ENCODE measurements at regions not wholly inside any gene's neighbourhood (a gene's known extent, or its start where the extent isn't known, plus 50 kb on each side); places are given as distances from the start of the nearest gene placed in this dataset.
"Not testable (repeated sequence)": the region's sequence is repeated elsewhere in the genome, so short reads cannot be mapped to it uniquely, and the experiment has no call there.

DNA sequence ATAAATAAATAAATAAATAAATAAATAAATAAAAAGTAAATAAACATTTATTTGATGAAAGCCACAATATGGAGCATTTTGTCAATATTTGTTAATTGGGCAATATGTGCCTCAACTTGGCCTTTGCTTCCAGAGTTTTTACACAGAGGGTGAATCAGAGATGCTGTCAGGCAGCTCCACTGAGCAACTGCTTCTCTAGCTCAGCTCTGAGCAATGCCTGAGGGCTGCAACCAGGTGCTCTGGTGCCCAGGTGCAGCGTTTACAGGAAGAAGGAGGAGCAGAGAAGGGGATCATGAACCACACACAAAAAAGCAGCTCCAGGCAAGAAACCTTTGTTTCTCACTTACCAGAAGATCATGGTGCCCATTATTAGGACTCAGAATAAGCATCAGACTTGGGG is 876.2 kb upstream of the AUTS2 start:
- TF ChIP-seq, protein P1, sequence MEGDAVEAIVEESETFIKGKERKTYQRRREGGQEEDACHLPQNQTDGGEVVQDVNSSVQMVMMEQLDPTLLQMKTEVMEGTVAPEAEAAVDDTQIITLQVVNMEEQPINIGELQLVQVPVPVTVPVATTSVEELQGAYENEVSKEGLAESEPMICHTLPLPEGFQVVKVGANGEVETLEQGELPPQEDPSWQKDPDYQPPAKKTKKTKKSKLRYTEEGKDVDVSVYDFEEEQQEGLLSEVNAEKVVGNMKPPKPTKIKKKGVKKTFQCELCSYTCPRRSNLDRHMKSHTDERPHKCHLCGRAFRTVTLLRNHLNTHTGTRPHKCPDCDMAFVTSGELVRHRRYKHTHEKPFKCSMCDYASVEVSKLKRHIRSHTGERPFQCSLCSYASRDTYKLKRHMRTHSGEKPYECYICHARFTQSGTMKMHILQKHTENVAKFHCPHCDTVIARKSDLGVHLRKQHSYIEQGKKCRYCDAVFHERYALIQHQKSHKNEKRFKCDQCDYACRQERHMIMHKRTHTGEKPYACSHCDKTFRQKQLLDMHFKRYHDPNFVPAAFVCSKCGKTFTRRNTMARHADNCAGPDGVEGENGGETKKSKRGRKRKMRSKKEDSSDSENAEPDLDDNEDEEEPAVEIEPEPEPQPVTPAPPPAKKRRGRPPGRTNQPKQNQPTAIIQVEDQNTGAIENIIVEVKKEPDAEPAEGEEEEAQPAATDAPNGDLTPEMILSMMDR (IDR thresholded peaks at IDR 0.05; ENCODE audit: insufficient read depth, low read length, poor library complexity, severe bottlenecking): no peak
- H3K27me3 ChIP-seq (replicated peaks; ENCODE audit: control insufficient read depth, insufficient read depth, low read length): no peaks in the 10 kb centered on the region
- H3K4me3 ChIP-seq (replicated peaks; ENCODE audit: low read depth, low read length): no peak overlapping the region
- no peaks in the 10 kb centered on the region for H3K36me3 ChIP-seq (ENCODE audit: control insufficient read depth, insufficient read depth, low read length)
- no peak for DNase-seq (ENCODE audit: extremely low read depth, insufficient read length)

DNA sequence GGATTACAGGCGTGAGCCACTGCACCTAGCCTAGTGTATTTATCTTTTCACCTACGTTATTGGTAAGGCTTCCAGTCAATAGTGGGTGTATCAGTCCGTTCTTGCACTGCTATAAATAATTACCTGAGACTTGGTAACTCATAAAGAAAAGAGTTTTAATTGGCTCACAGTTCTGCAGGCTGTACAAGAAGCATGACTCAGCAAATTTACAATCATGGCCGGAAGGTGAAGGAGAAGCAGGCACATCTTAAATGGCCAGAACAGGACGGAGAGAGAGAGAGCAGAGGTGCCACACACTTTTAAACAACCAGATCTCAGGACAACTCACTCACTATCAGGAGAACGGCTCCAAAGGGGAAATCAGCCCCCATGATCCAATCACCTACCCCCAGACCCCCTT is 873.3 kb upstream of the AUTS2 start:
- Histone ChIP-seq H3K27me3 (replicated peaks; ENCODE audit: control insufficient read depth, insufficient read depth, low read length) (no peaks in the 10 kb centered on the region), H3K4me3 (replicated peaks; ENCODE audit: low read depth, low read length) (no peak overlapping the region), H3K36me3 (ENCODE audit: control insufficient read depth, insufficient read depth, low read length) (no peaks in the 10 kb centered on the region)
- TF ChIP-seq, protein P1 (IDR thresholded peaks at IDR 0.05; ENCODE audit: insufficient read depth, low read length, poor library complexity, severe bottlenecking): no peak
- DNase-seq (ENCODE audit: extremely low read depth, insufficient read length): no peak

DNA sequence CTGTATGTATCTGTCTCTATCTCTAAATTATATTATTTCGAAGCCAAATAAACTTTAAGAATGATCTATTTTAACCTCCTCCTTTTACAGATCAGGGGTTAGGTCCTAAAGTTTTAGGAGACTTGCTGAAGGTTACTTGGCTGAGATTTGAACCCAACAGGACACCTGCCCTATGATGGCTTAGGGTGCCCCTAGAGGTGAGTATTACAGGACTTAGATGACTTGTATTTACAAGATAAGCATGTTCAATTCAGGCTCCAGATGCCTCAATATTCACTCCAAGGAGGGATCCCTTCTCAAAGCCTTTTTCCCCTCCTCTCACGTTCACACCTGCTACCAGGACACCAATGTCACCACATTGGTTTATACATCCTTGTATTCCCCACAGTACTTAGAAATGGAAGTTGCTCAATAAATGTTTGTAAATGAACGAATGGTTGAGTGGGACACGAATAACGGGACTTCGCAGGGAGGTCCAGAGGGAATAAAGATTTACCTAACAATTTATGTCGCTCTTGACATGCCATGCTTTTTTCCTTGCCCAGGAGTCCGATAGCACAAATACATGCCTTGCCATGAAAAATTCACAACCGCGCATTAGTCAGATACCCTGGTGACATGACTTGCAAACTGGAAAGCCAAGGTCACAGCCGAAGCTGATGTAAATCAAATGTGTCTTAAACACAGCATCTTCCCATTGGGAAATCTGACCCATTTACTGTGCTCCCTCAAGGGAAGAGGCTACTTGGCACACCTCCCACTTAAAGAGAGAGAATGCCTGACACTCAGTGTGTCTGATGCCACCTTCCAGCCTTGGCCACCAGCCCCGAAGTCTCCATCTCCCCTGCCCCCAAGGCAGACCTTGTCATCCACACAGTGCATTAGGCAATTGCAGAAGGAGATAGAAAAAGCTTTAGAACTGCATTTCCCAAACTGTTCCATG is 872.2 kb upstream of the AUTS2 start:
- Histone ChIP-seq H3K4me3 (replicated peaks; ENCODE audit: low read depth, low read length) (no peak overlapping the region), H3K36me3 (ENCODE audit: control insufficient read depth, insufficient read depth, low read length) (no peaks in the 10 kb centered on the region), H3K27me3 (replicated peaks; ENCODE audit: control insufficient read depth, insufficient read depth, low read length) (no peaks in the 10 kb centered on the region)
- DNase-seq (ENCODE audit: extremely low read depth, insufficient read length): no peak
- TF ChIP-seq, protein P1 (IDR thresholded peaks at IDR 0.05; ENCODE audit: insufficient read depth, low read length, poor library complexity, severe bottlenecking): no peak

DNA sequence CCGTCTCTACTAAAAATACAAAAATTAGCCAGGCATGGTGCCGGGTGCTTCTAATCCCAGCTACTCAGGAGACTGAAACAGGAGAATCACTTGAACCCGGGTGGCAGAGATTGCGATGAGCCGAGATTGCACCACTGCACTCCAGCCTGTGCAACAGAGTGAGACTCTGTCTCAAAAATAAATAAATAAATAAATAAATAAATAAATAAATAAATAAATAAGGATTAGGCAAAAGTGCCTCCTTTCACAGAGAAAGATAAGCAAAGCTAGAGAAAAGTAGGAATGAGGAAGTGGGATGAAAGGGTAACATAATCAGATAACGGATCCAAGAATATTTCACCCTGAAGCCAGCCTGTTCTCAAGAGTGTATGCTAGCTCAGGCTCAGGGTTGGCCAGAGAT is 869.6 kb upstream of the AUTS2 start:
- H3K27me3 ChIP-seq (replicated peaks; ENCODE audit: control insufficient read depth, insufficient read depth, low read length); DNase-seq (ENCODE audit: extremely low read depth, insufficient read length); H3K36me3 ChIP-seq (ENCODE audit: control insufficient read depth, insufficient read depth, low read length); H3K4me3 ChIP-seq (replicated peaks; ENCODE audit: low read depth, low read length): not testable (repeated sequence)

DNA sequence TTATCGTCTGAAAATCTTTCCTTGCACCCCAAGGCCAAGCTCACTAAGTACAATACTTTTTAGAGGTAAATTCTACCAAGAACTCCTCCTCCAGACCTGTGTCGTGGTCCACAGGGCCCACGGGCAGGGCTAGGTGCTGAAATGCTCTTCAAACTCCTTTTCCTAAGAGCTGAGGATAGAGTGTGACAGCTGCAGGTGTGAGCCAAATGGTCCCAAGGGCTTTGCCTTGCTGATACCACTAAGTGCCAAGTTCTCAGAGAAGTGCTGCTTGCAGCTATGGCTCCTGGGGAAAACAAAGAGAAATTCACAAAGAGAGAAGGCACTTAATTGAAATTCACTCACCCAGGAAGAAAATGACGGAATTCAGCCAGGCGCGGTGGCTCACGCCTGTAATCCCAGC is 868.9 kb upstream of the AUTS2 start:
- no peak for DNase-seq (ENCODE audit: extremely low read depth, insufficient read length)
- Histone ChIP-seq H3K36me3 (ENCODE audit: control insufficient read depth, insufficient read depth, low read length) (no peaks in the 10 kb centered on the region), H3K27me3 (replicated peaks; ENCODE audit: control insufficient read depth, insufficient read depth, low read length) (no peaks in the 10 kb centered on the region), H3K4me3 (replicated peaks; ENCODE audit: low read depth, low read length) (no peak overlapping the region)
- TF ChIP-seq, protein P1 (IDR thresholded peaks at IDR 0.05; ENCODE audit: insufficient read depth, low read length, poor library complexity, severe bottlenecking): no peak

DNA sequence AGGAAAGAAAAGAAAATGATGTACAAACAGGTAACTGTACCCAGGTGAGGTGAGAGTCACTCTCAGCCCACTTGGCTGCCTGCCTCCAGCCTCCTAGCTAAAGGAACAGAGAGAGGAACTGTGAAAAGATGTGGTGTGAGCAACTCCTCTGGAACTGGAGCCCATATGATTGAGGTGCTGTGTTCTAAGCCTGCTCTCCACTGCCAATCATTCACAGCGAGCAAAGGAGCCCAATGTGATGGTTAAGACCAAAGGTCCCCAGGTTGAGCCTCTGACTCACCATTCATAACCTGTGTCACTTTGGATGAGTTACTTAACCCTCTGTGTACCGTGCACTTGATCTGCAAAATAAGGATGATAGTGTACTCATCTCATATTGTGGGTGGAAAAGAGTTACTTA is 868.1 kb upstream of the AUTS2 start:
- no peaks in the 10 kb centered on the region for H3K27me3 ChIP-seq (replicated peaks; ENCODE audit: control insufficient read depth, insufficient read depth, low read length)
- no peak overlapping the region for H3K4me3 ChIP-seq (replicated peaks; ENCODE audit: low read depth, low read length)
- TF ChIP-seq, protein P1 (IDR thresholded peaks at IDR 0.05; ENCODE audit: insufficient read depth, low read length, poor library complexity, severe bottlenecking): no peak
- H3K36me3 ChIP-seq (ENCODE audit: control insufficient read depth, insufficient read depth, low read length): no peaks in the 10 kb centered on the region
- DNase-seq (ENCODE audit: extremely low read depth, insufficient read length): no peak

Data from GM06990 (cell line).